ENCODE measurements at regions not wholly inside any gene's neighbourhood (a gene's known extent, or its start where the extent isn't known, plus 50 kb on each side); places are given as distances from the start of the nearest gene placed in this dataset.

DNA sequence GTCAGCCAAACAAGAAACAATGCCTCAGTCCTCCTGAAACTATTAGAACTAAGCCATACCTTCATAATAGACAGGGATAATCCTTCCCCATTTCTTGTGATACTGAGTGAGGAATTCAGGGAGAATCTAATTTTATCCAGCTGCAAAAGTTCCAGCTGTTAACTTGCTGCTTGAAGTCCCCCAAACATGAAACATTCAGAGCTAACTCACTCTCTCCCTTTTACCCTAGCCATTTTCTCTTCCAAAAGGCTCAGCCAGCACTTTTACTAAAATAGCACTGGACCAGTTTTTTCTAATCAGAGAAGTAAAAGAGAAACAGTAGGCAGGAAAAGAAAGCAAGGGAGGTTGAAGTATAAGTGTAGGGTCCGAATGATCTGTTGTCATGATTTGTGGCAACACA lies 268.1 kb downstream of the TAFA4 start:
- no peak overlapping the region for H3K4me2 ChIP-seq
- no peaks in the 10 kb centered on the region for H3F3A ChIP-seq (replicated peaks; ENCODE audit: insufficient read depth)
- H3K9me2 ChIP-seq, result no peaks in the 10 kb centered on the region
- H3K9ac ChIP-seq, result no peak overlapping the region
- POLR2A ChIA-PET, result no interaction called here
- no peak overlapping the region for H3K27ac ChIP-seq (ENCODE audit: low read depth in 2 of 2, low read length in 1 of 2)
- CTCF ChIA-PET, result no interaction called here
- H3K36me3 ChIP-seq (replicated peaks in 1 of 2; ENCODE audit: control insufficient read depth in 1 of 2, insufficient read depth in 2 of 2, low read length in 1 of 2), result no peaks in the 10 kb centered on the region
- no peaks in the 10 kb centered on the region for H3K9me3 ChIP-seq
- no peaks in the 10 kb centered on the region for H3K4me1 ChIP-seq (ENCODE audit: control insufficient read depth in 1 of 2, insufficient read depth in 2 of 2, low read depth in 1 of 2, low read length in 1 of 2)
- TF ChIP-seq RAD21 (IDR thresholded peaks at IDR 0.05; ENCODE audit: low read length), result no peak
- TF ChIP-seq TCF12 (IDR thresholded peaks at IDR 0.05), result no peak
- no peak for TF ChIP-seq RFX5 (IDR thresholded peaks at IDR 0.05; ENCODE audit: low read length)
- no peak for TF ChIP-seq IRF3 (IDR thresholded peaks at IDR 0.05; ENCODE audit: low read depth, low read length)
- TF ChIP-seq USF1 (IDR thresholded peaks at IDR 0.05; ENCODE audit: borderline replicate concordance, low read depth), result no peak
- no peak for TF ChIP-seq PBX3 (IDR thresholded peaks at IDR 0.05)
- TF ChIP-seq CHD2 (IDR thresholded peaks at IDR 0.05; ENCODE audit: low read length, partially characterized antibody), result no peak
- no peak for TF ChIP-seq REST (IDR thresholded peaks at IDR 0.05; ENCODE audit: low read depth, low read length)
- TF ChIP-seq MXI1 (IDR thresholded peaks at IDR 0.05; ENCODE audit: low read depth, low read length), result no peak
- no peaks in the 10 kb centered on the region for H4K20me1 ChIP-seq (ENCODE audit: insufficient read depth)
- H3K27me3 ChIP-seq (ENCODE audit: insufficient read depth), result no peaks in the 10 kb centered on the region
- no peak overlapping the region for H3K4me3 ChIP-seq (ENCODE audit: low read depth in 2 of 2, low read length in 1 of 2)
- no peaks in the 10 kb centered on the region for H3K79me2 ChIP-seq (ENCODE audit: insufficient read depth)
- no peak for DNase-seq
- 3% methylated on average over 1 of the region's 1 CpG for WGBS (ENCODE audit: low lambda C conversion rate)
- H2AFZ ChIP-seq (ENCODE audit: low read depth), result no peak overlapping the region

- Histone ChIP-seq H3K9me3 (no peaks in the 10 kb centered on the region), H3K27me3 (ENCODE audit: insufficient read depth) (no peaks in the 10 kb centered on the region), H3K36me3 (replicated peaks in 1 of 2; ENCODE audit: control insufficient read depth in 1 of 2, insufficient read depth in 2 of 2, low read length in 1 of 2) (no peaks in the 10 kb centered on the region), H2AFZ (ENCODE audit: low read depth) (no peak overlapping the region), H3K4me1 (ENCODE audit: control insufficient read depth in 1 of 2, insufficient read depth in 2 of 2, low read depth in 1 of 2, low read length in 1 of 2) (no peaks in the 10 kb centered on the region), H3K79me2 (ENCODE audit: insufficient read depth) (no peaks in the 10 kb centered on the region), H3K4me2 (no peak overlapping the region), H4K20me1 (ENCODE audit: insufficient read depth) (no peaks in the 10 kb centered on the region), H3K9ac (no peak overlapping the region), H3K4me3 (ENCODE audit: low read depth in 2 of 2, low read length in 1 of 2) (no peak overlapping the region), H3K27ac (ENCODE audit: low read depth in 2 of 2, low read length in 1 of 2) (no peak overlapping the region), H3K9me2 (no peaks in the 10 kb centered on the region), H3F3A (replicated peaks; ENCODE audit: insufficient read depth) (no peaks in the 10 kb centered on the region)
- WGBS (ENCODE audit: low lambda C conversion rate), result 5% methylated on average over 1 of the region's 1 CpG
- no peak for DNase-seq
- CTCF ChIA-PET, result no interaction called here
- POLR2A ChIA-PET, result no interaction called here
- TF ChIP-seq TCF12 (IDR thresholded peaks at IDR 0.05) (no peak), FOSL2 (IDR thresholded peaks at IDR 0.05; ENCODE audit: borderline replicate concordance, low read depth) (no peak), IRF3 (IDR thresholded peaks at IDR 0.05; ENCODE audit: low read depth, low read length) (no peak), TAF1 (IDR thresholded peaks at IDR 0.05; ENCODE audit: borderline replicate concordance, low read depth, low read length) (no peak), MEF2A (IDR thresholded peaks at IDR 0.05; ENCODE audit: borderline replicate concordance, low read depth) (no peak), SIN3A (IDR thresholded peaks at IDR 0.05; ENCODE audit: borderline replicate concordance, low read depth, low read length) (no peak), RFX5 (IDR thresholded peaks at IDR 0.05; ENCODE audit: low read length) (no peak), RXRA (IDR thresholded peaks at IDR 0.05; ENCODE audit: borderline replicate concordance, low read depth) (no peak), EZH2phosphoT487 (IDR thresholded peaks at IDR 0.05; ENCODE audit: borderline replicate concordance, low read depth) (no peak), EP300 (IDR thresholded peaks at IDR 0.05; ENCODE audit: borderline replicate concordance in 1 of 2, low read depth in 1 of 2, low read length in 1 of 2) (no peak), RAD21 (IDR thresholded peaks at IDR 0.05; ENCODE audit: low read length) (no peak), TEAD4 (IDR thresholded peaks at IDR 0.05; ENCODE audit: borderline replicate concordance, insufficient read depth) (no peak), MAX (IDR thresholded peaks at IDR 0.05; ENCODE audit: low read depth) (no peak), JUND (IDR thresholded peaks at IDR 0.05) (no peak)
Measured at GRCh38 chr3:68662176-68662575, 270.2 kb downstream of the TAFA4 start.
